ENCODE measurements at regions not wholly inside any gene's neighbourhood (a gene's known extent, or its start where the extent isn't known, plus 50 kb on each side); places are given as distances from the start of the nearest gene placed in this dataset.

DNA sequence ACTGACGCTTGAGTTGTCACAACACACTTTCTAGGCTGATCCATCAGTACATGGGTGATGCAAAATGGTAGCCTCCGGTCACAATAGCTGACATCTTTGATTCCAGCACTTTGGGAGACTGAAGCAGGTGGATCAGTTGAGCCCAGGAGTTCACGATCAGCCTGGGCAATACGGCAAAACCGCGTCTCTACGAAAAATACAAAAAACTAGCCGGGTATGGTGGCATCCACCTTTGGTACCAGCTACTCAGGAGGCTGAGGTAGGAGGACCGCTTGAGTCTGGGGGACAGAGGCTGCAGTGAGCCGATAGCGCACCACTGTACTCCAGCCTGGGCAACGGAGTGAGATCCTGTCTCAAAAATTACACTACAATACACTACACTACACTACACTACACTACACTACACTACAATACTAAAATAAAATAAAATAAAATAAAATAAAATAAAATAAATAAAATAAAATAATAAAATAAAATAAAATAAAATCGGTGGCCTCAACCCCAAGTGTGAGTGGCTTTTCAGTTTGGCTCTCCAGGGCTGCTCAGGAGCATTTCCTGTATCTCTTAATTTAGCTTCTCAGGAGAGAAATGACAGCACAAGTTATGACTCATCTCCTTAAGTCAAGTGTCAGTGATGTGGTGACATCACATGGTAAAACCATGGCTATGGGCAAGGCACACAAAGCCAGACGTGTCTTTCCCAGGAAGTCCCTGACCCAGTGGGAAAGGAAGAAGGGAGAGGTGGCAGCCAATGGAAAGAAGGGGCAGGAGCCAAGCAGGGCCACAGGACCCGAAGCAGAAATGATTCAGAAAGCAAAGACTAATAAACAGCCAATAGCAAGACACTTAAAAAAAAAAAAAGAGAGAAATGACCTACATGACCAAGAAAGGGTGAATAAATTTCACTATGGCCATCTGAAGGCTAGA lies 75.3 kb upstream of the TBC1D3K start (continued):
- TF ChIP-seq NFXL1 (IDR thresholded peaks at IDR 0.05; ENCODE audit: borderline replicate concordance) (no peak), ATF7 (IDR thresholded peaks at IDR 0.05; ENCODE audit: low read depth) (peak; percentile 96), CREB1 (IDR thresholded peaks at IDR 0.05; ENCODE audit: low read depth) (peak; percentile 93), SIX5 (IDR thresholded peaks at IDR 0.05; ENCODE audit: low read depth, low read length, severe bottlenecking) (no peak)

DNA sequence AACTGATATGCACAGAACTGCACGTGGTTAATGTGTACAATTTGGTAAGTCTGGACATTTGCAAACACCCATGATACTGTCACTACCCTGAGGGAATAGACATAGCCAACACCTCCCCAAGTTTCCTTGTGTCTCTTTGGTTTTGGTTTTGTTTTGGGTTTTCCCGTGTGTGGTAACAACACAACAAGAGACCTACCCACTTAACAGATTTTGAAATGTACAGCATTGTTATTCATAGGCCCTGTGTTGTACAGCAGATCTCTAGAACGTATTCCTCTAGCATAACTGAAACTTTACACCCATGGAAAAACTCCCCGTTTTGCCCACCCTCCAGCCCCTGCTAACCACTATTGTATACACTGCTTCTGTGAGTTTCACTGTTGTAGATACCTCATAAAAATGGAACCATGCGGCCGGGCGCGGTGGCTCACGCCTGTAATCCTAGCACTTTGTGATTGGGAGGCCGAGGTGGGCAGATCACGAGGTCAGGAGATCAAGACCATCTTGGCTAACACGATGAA lies 76.3 kb upstream of the TBC1D3K start:
- peak overlapping the region; percentile 75 for H2AFZ ChIP-seq (ENCODE audit: control insufficient read depth, low read depth, low read length)
- no peak overlapping the region for H3K4me3 ChIP-seq
- peak; percentile 54 for ATAC-seq
- H3K4me1 ChIP-seq (ENCODE audit: control insufficient read depth, insufficient read depth, low read length), result peaks cover 34% of the 10 kb centered on the region
- DNase-seq (ENCODE audit: low read depth, low spot score), result no peak
- CTCF ChIA-PET, result interaction anchor here (0.6 to 2.6 kb wide), 6 partner anchors 32 to 1462 kb away, joined by 3 to 15 read pairs (median 6); no protein-coding TSS in a partner anchor
- no TSS peak for BruUV-seq (replicated peaks)
- no peak for FAIRE-seq
- H3K9me3 ChIP-seq (replicated peaks; ENCODE audit: control insufficient read depth, insufficient read depth, low read length), result peaks cover 1% of the 10 kb centered on the region; the same call in 2 of the 3 replicates
- H3K36me3 ChIP-seq (ENCODE audit: control insufficient read depth in 2 of 2, insufficient read depth in 2 of 2, low read length in 1 of 2), result no peaks in the 10 kb centered on the region; a peak in 1 of 4 replicates
- H3K4me2 ChIP-seq (ENCODE audit: control insufficient read depth, insufficient read depth), result peak overlapping the region; percentile 62
- H3K27ac ChIP-seq (ENCODE audit: control insufficient read depth, insufficient read depth), result peak overlapping the region; percentile 52
- POLR2A ChIA-PET, result interaction anchor here (0.8 to 1.0 kb wide), 2 partner anchors 56 to 75 kb away, joined by 3 read pairs; no protein-coding TSS in a partner anchor
- no peaks in the 10 kb centered on the region for H3K27me3 ChIP-seq (replicated peaks in 1 of 2; ENCODE audit: control insufficient read depth in 2 of 2, insufficient read depth in 2 of 2, low read length in 1 of 2)
- SMC1A ChIA-PET (ENCODE audit: uncharacterized antibody, unreplicated experiment), result interaction anchor here (0.8 to 1.6 kb wide), 4 partner anchors 14 to 56 kb away, joined by 3 to 8 read pairs (median 3); no protein-coding TSS in a partner anchor
- RAD21 ChIA-PET (ENCODE audit: unreplicated experiment), result interaction anchor here (1.0 to 2.2 kb wide), 4 partner anchors 14 to 32 kb away, joined by 3 to 5 read pairs (median 4); no protein-coding TSS in a partner anchor
- in situ Hi-C loops (cut with MboI) (loop anchor here (25.0 kb wide), 1 partner anchor 539 kb away; no protein-coding TSS in a partner anchor), intact Hi-C loops (cut with micrococcal nuclease; ENCODE audit: unreplicated experiment) (no loop called here)
- no peaks in the 10 kb centered on the region for H4K20me1 ChIP-seq (ENCODE audit: control insufficient read depth, insufficient read depth)
- WGBS (ENCODE audit: insufficient coverage, insufficient replicate concordance, low lambda C conversion rate, missing lambda C conversion rate), result 67% methylated on average over 12 of the region's 12 CpGs
- H3K9ac ChIP-seq (ENCODE audit: control insufficient read depth, insufficient read depth, low read length), result 0 out of 2 replicates have a peak overlapping the region, but pooled peaks have one; percentile 21
- H3K79me2 ChIP-seq (ENCODE audit: control insufficient read depth, insufficient read depth, low read length), result no peaks in the 10 kb centered on the region
- TF ChIP-seq NR2C1 (IDR thresholded peaks at IDR 0.05) (no peak), ZNF384 (IDR thresholded peaks at IDR 0.05; ENCODE audit: borderline replicate concordance, low read depth, low read length) (no peak), IKZF2 (IDR thresholded peaks at IDR 0.05) (peak in 1 of 2 experiments; percentile 20; a peak in 1 of 4 replicates), NFIC (IDR thresholded peaks at IDR 0.05; ENCODE audit: low read depth, low read length) (0 out of 2 replicates have a peak, but pooled peaks have one; percentile 32), ATF7 (IDR thresholded peaks at IDR 0.05; ENCODE audit: low read depth) (0 out of 2 replicates have a peak, but pooled peaks have one; percentile 10), RUNX3 (IDR thresholded peaks at IDR 0.05; ENCODE audit: low read length) (peak; percentile 63), MTA3 (IDR thresholded peaks at IDR 0.05; ENCODE audit: borderline replicate concordance, low read length) (no peak), SMARCA5 (IDR thresholded peaks at IDR 0.05) (no peak), NBN (IDR thresholded peaks at IDR 0.05) (0 out of 2 replicates have a peak, but pooled peaks have one; percentile 25), FOS (IDR thresholded peaks at IDR 0.05; ENCODE audit: borderline replicate concordance, extremely low read depth, insufficient read length) (no peak)
- TF ChIP-seq, protein P1, sequence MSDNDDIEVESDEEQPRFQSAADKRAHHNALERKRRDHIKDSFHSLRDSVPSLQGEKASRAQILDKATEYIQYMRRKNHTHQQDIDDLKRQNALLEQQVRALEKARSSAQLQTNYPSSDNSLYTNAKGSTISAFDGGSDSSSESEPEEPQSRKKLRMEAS (IDR thresholded peaks at IDR 0.05; ENCODE audit: low read depth, low read length), result no peak
- TF ChIP-seq, protein P2, sequence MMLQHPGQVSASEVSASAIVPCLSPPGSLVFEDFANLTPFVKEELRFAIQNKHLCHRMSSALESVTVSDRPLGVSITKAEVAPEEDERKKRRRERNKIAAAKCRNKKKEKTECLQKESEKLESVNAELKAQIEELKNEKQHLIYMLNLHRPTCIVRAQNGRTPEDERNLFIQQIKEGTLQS (IDR thresholded peaks at IDR 0.05; ENCODE audit: borderline replicate concordance, extremely low read depth, low read depth, low read length), result no peak
- TF ChIP-seq, protein P3, sequence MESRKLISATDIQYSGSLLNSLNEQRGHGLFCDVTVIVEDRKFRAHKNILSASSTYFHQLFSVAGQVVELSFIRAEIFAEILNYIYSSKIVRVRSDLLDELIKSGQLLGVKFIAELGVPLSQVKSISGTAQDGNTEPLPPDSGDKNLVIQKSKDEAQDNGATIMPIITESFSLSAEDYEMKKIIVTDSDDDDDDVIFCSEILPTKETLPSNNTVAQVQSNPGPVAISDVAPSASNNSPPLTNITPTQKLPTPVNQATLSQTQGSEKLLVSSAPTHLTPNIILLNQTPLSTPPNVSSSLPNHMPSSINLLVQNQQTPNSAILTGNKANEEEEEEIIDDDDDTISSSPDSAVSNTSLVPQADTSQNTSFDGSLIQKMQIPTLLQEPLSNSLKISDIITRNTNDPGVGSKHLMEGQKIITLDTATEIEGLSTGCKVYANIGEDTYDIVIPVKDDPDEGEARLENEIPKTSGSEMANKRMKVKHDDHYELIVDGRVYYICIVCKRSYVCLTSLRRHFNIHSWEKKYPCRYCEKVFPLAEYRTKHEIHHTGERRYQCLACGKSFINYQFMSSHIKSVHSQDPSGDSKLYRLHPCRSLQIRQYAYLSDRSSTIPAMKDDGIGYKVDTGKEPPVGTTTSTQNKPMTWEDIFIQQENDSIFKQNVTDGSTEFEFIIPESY (IDR thresholded peaks at IDR 0.05), result peak; percentile 79; the same call in 1 of the 2 replicates
- TF ChIP-seq, protein P4, sequence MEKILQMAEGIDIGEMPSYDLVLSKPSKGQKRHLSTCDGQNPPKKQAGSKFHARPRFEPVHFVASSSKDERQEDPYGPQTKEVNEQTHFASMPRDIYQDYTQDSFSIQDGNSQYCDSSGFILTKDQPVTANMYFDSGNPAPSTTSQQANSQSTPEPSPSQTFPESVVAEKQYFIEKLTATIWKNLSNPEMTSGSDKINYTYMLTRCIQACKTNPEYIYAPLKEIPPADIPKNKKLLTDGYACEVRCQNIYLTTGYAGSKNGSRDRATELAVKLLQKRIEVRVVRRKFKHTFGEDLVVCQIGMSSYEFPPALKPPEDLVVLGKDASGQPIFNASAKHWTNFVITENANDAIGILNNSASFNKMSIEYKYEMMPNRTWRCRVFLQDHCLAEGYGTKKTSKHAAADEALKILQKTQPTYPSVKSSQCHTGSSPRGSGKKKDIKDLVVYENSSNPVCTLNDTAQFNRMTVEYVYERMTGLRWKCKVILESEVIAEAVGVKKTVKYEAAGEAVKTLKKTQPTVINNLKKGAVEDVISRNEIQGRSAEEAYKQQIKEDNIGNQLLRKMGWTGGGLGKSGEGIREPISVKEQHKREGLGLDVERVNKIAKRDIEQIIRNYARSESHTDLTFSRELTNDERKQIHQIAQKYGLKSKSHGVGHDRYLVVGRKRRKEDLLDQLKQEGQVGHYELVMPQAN (conservative IDR thresholded peaks at IDR 0.05), result no peak

Data from GM12878 (cell line).